NB4 (cell line): ENCODE measurements at regions not wholly inside any gene's neighbourhood (a gene's known extent, or its start where the extent isn't known, plus 50 kb on each side); places are given as distances from the start of the nearest gene placed in this dataset.

ENCODE experiments used
- DNase-seq: peaks from one replicate; pipeline ENCODE4 v3.0.0; 2010; ENCODE audit warnings: low read depth
- H3K4me3 ChIP-seq: one replicate; pipeline ENCODE4 v1.5.1; 2011; ENCODE audit warnings: mild to moderate bottlenecking, low read depth, low read length, moderate library complexity
- MYC ChIP-seq: IDR thresholded peaks from 2 replicates; pipeline ENCODE4 v1.6.1; 2011; ENCODE audit warnings: low read depth, low read length
- POLR2A ChIP-seq: IDR thresholded peaks from 2 replicates; pipeline ENCODE4 v1.6.1; 2011; ENCODE audit warnings: mild to moderate bottlenecking; ENCODE audit not compliant: insufficient read length; ENCODE audit errors: extremely low read depth
- TF ChIP-seq, protein P1 (sequence below): IDR thresholded peaks from 2 replicates; pipeline ENCODE4 v1.6.1; 2011; ENCODE audit warnings: low read depth, low read length
- TF ChIP-seq, protein P2 (sequence below): IDR thresholded peaks from one replicate; pipeline ENCODE4 v1.5.1; 2012; ENCODE audit warnings: low read depth, low read length

DNA sequence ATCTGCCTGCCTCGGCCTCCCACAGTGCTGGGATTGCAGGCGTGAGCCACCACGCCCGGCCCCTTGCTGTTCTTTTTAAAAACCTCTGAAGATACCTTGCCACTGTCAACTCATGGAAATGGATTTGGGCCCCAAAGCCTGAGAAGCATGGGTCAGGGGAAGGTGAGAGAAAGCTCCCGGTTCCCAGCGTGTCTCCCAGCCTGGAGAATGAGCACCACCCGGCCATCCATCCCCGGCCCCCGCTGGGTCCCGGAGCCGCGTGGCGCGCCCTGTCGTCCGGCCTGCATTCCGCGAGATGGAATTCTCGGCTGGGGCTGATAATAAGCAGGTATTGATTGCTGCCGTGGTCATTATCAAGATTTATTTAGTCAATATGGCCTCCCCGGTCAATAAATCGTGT is 126.5 kb upstream of the MYL2 start:
- no peak overlapping the region for H3K4me3 ChIP-seq
- TF ChIP-seq, protein P1, sequence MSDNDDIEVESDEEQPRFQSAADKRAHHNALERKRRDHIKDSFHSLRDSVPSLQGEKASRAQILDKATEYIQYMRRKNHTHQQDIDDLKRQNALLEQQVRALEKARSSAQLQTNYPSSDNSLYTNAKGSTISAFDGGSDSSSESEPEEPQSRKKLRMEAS: no peak
- TF ChIP-seq POLR2A (no peak), MYC (no peak)
- TF ChIP-seq, protein P2, sequence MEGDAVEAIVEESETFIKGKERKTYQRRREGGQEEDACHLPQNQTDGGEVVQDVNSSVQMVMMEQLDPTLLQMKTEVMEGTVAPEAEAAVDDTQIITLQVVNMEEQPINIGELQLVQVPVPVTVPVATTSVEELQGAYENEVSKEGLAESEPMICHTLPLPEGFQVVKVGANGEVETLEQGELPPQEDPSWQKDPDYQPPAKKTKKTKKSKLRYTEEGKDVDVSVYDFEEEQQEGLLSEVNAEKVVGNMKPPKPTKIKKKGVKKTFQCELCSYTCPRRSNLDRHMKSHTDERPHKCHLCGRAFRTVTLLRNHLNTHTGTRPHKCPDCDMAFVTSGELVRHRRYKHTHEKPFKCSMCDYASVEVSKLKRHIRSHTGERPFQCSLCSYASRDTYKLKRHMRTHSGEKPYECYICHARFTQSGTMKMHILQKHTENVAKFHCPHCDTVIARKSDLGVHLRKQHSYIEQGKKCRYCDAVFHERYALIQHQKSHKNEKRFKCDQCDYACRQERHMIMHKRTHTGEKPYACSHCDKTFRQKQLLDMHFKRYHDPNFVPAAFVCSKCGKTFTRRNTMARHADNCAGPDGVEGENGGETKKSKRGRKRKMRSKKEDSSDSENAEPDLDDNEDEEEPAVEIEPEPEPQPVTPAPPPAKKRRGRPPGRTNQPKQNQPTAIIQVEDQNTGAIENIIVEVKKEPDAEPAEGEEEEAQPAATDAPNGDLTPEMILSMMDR: no peak
- no peak for DNase-seq

DNA sequence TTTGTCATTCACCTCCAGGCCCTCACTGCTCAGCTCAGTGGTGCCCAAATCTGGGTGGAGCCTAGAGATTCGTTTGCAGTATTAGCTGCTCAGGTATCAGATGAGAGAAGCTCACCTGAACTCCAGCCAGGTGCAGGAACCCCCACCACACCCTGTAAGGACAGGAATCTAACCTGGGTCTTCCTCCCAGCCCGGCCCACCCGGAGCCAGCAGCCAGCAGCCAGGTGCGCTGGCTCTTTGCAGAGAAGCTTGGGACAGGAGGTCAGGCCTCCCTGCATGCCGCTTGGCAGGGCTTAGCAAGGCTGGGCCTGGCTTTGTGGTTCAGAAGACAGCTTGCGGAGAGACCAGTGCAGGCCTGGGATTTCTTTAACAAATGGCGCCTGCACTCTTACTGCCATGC is 125.6 kb upstream of the MYL2 start:
- no peak for DNase-seq
- no peak overlapping the region for H3K4me3 ChIP-seq
- no peak for TF ChIP-seq POLR2A
- TF ChIP-seq, protein P2: no peak
- TF ChIP-seq, protein P1: no peak
- TF ChIP-seq MYC: no peak

DNA sequence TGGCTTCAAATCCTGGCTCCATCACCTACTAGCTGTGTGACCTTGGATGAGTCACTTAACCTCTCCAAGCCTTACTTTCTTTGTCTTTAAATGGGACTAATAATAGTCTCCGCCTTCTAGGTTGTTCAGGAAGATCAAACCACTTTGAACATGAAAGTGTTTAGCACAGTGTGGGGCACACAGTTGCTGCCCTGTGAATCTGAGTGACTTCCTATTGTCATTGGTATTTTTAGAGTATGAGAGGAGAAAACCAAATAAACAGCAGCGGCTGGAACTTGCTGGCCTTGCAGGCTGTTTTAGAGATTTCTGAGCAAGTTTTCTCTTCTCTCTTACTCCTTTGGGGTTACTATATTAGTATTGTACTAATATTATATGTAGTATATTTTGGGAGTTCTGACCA is 120.7 kb upstream of the MYL2 start:
- TF ChIP-seq, protein P1: no peak
- TF ChIP-seq POLR2A (no peak), MYC (no peak)
- TF ChIP-seq, protein P2: no peak
- DNase-seq: no peak
- H3K4me3 ChIP-seq: no peak overlapping the region

DNA sequence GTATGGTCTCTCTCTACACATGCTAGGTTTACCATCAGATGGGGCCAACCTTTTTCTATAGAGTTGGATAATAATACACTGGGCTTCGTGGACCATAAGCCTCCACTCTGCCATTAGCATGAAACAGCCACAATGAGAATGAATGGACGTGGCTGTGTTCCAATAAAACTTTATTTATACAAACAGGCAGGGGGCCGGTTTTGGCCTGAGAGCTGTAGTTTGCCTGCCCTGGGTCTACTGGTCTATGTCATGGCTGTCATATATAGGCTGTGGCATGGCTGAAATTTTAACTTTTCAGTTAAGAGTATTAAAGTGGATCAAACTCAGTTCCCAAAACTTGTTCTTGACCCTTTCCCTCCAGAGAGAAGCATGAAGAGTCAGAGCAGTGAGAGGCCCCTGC is 120.3 kb upstream of the MYL2 start:
- DNase-seq: no peak
- TF ChIP-seq MYC (no peak), POLR2A (no peak)
- TF ChIP-seq, protein P2: no peak
- TF ChIP-seq, protein P1: no peak
- H3K4me3 ChIP-seq: no peak overlapping the region

DNA sequence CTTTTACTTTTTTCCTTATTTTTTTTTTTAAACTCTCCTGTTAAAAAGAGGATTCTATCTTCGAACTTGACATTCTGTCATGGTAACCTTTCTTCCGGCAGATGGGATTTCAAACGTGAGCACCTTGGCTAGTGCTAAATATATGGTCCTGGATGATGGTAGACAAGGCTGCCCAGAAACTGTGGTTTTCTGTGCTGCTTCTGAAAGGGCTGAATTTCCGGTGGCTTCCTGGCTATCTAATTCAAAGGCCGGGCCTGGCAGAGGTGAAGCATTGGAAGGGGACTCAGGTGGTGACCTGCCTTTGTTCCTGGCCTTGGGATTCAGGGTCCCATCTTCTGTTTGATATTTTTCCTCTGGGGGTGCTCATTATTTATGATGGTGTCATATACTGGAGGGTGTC is 118.6 kb upstream of the MYL2 start:
- no peak overlapping the region for H3K4me3 ChIP-seq
- TF ChIP-seq, protein P1: no peak
- TF ChIP-seq, protein P2: no peak
- no peak for TF ChIP-seq MYC
- no peak for TF ChIP-seq POLR2A
- no peak for DNase-seq

DNA sequence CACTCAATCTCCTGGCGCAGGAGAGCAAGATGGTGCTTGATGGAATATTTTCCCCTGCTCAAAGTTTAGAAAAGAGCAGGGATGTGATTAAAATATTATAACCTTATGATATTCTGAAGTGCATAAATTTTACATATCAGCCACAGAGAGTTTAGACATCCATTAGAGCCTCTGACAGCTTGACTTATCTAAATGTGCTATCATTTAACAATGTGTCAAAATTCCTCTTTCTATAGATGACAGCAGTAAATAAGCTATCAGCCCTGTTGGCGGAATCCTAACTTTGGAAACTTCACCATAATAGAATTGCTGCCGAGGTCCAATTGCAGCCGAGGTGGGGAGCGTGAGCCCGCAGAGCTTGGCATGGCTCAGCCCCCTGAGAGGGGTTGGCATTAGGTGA is 117.7 kb upstream of the MYL2 start:
- DNase-seq: no peak
- H3K4me3 ChIP-seq: no peak overlapping the region
- TF ChIP-seq, protein P1: no peak
- no peak for TF ChIP-seq POLR2A
- TF ChIP-seq, protein P2: no peak
- TF ChIP-seq MYC: no peak
